ENCODE measurements at regions not wholly inside any gene's neighbourhood (a gene's known extent, or its start where the extent isn't known, plus 50 kb on each side); places are given as distances from the start of the nearest gene placed in this dataset.

DNA sequence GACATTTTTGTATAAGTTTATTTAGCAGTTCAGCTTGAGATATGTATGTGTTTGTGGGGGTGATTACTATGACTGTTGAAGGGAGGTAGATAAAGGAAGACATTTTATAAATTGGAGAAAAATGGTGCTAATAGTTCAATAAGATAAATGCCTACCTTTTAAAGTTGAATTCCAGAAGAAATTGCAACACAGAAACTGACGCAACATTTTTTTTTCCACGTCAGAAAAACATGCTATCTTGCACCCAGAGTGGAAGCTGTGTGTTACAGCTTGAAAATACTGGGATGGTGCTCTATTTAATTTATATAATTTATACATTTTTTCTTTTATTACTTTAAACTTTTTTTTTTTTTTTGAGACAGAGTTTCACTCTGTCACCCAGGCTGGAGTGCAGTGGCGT is 171.7 kb downstream of the WNT5A start:
- H3K27ac ChIP-seq: no peak overlapping the region
- no peaks in the 10 kb centered on the region for H3K27me3 ChIP-seq
- DNase-seq (ENCODE audit: low spot score in 2 of 2): no peak
- no peaks in the 10 kb centered on the region for H3K9me3 ChIP-seq
- intact Hi-C loops (cut with DNase I; ENCODE audit: low total_unique reads): no loop called here
- TF ChIP-seq POLR2A (IDR thresholded peaks at IDR 0.05) (no peak), POLR2AphosphoS5 (IDR thresholded peaks at IDR 0.05) (no peak)
- TF ChIP-seq, protein P1, sequence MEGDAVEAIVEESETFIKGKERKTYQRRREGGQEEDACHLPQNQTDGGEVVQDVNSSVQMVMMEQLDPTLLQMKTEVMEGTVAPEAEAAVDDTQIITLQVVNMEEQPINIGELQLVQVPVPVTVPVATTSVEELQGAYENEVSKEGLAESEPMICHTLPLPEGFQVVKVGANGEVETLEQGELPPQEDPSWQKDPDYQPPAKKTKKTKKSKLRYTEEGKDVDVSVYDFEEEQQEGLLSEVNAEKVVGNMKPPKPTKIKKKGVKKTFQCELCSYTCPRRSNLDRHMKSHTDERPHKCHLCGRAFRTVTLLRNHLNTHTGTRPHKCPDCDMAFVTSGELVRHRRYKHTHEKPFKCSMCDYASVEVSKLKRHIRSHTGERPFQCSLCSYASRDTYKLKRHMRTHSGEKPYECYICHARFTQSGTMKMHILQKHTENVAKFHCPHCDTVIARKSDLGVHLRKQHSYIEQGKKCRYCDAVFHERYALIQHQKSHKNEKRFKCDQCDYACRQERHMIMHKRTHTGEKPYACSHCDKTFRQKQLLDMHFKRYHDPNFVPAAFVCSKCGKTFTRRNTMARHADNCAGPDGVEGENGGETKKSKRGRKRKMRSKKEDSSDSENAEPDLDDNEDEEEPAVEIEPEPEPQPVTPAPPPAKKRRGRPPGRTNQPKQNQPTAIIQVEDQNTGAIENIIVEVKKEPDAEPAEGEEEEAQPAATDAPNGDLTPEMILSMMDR (IDR thresholded peaks at IDR 0.05): no peak
- H3K4me1 ChIP-seq: no peaks in the 10 kb centered on the region
- no peaks in the 10 kb centered on the region for H3K36me3 ChIP-seq
- H3K4me3 ChIP-seq: no peak overlapping the region

DNA sequence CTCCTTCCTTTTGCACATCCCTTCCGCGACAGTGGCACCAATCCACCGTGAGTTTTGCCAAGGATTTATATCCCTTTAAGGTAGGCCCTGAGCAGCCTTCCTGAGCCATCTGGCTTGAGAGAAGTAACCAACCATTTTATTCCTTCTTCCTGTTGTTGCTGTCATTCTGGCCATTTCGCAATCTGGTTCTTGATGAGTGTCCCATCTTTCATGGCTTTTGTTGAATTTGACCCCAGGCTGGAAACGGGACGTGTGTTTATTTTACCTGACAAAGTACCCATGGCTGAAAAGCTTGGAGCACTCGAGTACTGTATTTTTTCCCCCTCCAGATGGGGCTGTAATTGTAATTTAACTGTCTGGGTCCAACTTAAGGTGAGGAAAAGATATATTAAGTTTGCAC is 173.4 kb downstream of the WNT5A start:
- intact Hi-C loops (cut with DNase I; ENCODE audit: low total_unique reads): no loop called here
- TF ChIP-seq POLR2A (IDR thresholded peaks at IDR 0.05) (no peak), POLR2AphosphoS5 (IDR thresholded peaks at IDR 0.05) (no peak)
- TF ChIP-seq, protein P1 (IDR thresholded peaks at IDR 0.05): no peak

DNA sequence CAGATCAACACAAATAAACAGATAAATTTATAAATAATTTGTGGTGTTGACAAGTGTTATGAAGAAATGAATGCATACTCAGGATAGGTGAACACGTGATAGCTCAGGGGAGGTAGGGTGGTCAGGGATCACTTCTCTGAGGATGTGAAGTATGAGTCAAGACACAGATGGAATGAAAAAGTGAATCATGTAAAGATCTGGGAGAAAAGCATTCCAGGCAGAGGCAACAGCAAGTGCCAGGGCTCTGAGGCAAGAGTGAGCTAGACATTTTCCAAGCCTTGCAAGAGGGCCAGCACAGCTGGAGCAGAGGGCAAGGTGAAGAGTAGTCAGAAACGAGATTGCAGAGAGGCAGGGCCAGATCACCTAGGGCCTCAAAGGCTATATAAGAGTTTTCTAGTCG is 177.8 kb downstream of the WNT5A start:
- no peaks in the 10 kb centered on the region for H3K36me3 ChIP-seq
- TF ChIP-seq, protein P1 (IDR thresholded peaks at IDR 0.05): no peak
- TF ChIP-seq POLR2A (IDR thresholded peaks at IDR 0.05) (no peak), POLR2AphosphoS5 (IDR thresholded peaks at IDR 0.05) (no peak)
- H3K27me3 ChIP-seq: no peaks in the 10 kb centered on the region
- DNase-seq (ENCODE audit: low spot score in 2 of 2): no peak
- no peak overlapping the region for H3K27ac ChIP-seq
- H3K9me3 ChIP-seq: no peaks in the 10 kb centered on the region
- H3K4me3 ChIP-seq: no peak overlapping the region
- intact Hi-C loops (cut with DNase I; ENCODE audit: low total_unique reads): no loop called here
- no peaks in the 10 kb centered on the region for H3K4me1 ChIP-seq

More for the DNA sequence above, 173.4 kb downstream of the WNT5A start:
- Histone ChIP-seq H3K4me1 (no peaks in the 10 kb centered on the region), H3K9me3 (no peaks in the 10 kb centered on the region), H3K36me3 (no peaks in the 10 kb centered on the region), H3K27ac (no peak overlapping the region), H3K27me3 (no peaks in the 10 kb centered on the region), H3K4me3 (no peak overlapping the region)
- no peak for DNase-seq (ENCODE audit: low spot score in 2 of 2)

DNA sequence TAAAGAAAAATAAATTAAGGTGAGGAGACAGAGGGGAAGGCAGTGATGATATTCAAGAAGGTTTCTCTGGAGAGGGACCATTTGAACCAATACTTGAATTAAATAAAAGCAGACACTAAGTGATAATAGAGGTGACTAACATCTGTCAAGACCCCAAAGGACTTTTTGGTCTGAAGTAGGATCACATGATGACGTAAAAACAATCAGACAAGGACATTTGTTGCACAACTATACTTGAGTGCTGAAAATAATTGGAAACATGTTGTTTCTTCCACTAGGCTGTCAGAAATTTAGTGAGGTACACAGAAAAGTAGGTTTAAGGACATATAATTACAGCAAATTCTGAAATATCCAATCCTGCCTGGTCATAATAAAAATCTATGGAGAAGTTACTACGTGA is 179.5 kb downstream of the WNT5A start:
- no peak overlapping the region for H3K27ac ChIP-seq
- intact Hi-C loops (cut with DNase I; ENCODE audit: low total_unique reads): no loop called here
- H3K27me3 ChIP-seq: no peaks in the 10 kb centered on the region
- H3K4me3 ChIP-seq: no peak overlapping the region
- no peaks in the 10 kb centered on the region for H3K4me1 ChIP-seq
- no peak for DNase-seq (ENCODE audit: low spot score in 2 of 2)
- no peak for TF ChIP-seq POLR2AphosphoS5 (IDR thresholded peaks at IDR 0.05)
- no peak for TF ChIP-seq POLR2A (IDR thresholded peaks at IDR 0.05)
- TF ChIP-seq, protein P1 (IDR thresholded peaks at IDR 0.05): no peak
- no peaks in the 10 kb centered on the region for H3K36me3 ChIP-seq
- H3K9me3 ChIP-seq: no peaks in the 10 kb centered on the region

DNA sequence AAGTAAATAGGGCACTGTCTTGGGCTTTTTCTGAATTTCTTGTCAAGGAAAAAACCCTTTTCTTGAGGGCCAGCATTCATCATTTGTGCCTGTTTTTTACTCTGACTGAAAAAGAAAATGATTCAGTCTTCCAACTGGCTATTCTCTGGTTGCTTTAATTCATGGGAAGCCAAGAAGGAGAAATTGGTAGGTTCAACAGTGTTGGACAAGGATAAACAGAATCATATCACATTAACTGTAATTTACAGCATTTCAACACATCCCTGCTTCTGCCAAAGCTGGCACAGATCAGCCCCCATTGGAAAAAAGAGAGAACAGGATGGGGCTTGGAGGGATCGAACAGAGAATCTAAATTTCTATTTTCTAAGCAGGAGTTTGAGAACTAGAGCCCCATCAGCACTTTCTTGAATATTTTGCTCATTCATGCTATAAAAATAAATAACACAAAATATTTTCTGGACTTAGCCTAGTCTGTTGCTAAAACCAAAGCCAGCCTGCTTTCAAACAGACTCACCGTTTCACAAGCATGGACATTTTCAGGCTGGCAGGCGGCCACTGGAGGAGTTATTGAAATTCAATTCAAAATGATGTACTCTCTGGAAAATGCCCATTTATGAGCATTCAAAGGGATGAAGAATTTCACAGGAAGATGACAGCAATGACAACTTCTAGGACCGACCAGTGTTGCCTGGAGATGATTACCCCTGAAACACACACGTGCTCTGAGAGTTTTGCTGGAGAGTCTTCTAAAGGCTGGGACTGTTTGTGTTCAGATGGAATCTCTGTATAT is 181.2 kb downstream of the WNT5A start:
- no peak overlapping the region for H3K4me3 ChIP-seq

More for the DNA sequence above, 181.2 kb downstream of the WNT5A start:
- Histone ChIP-seq H3K27ac (no peak overlapping the region), H3K9me3 (no peaks in the 10 kb centered on the region), H3K36me3 (no peaks in the 10 kb centered on the region), H3K4me1 (no peaks in the 10 kb centered on the region), H3K27me3 (no peaks in the 10 kb centered on the region)
- DNase-seq (ENCODE audit: low spot score in 2 of 2): no peak
- TF ChIP-seq POLR2A (IDR thresholded peaks at IDR 0.05) (no peak), POLR2AphosphoS5 (IDR thresholded peaks at IDR 0.05) (no peak)
- TF ChIP-seq, protein P1 (IDR thresholded peaks at IDR 0.05): no peak
- intact Hi-C loops (cut with DNase I; ENCODE audit: low total_unique reads): no loop called here
